ENCODE measurements at regions not wholly inside any gene's neighbourhood (a gene's known extent, or its start where the extent isn't known, plus 50 kb on each side); places are given as distances from the start of the nearest gene placed in this dataset.

GRCh38 chr4:77433418-77433733, 172.2 kb upstream of the CXCL13 start:
- peak; percentile 73 for TF ChIP-seq CTCF (conservative IDR thresholded peaks at IDR 0.05; ENCODE audit: low read length)
- TF ChIP-seq EZH2phosphoT487 (IDR thresholded peaks at IDR 0.05; ENCODE audit: borderline replicate concordance, low read depth, low read length): no peak

All from OCI-LY7 (cell line).